ENCODE measurements at regions not wholly inside any gene's neighbourhood (a gene's known extent, or its start where the extent isn't known, plus 50 kb on each side); places are given as distances from the start of the nearest gene placed in this dataset.

GRCh38 chr5:125047871-125048270 lies 301.4 kb upstream of the ZNF608 start:
- TF ChIP-seq GATA2 (IDR thresholded peaks at IDR 0.05; ENCODE audit: low read depth, low read length) (no peak), GATA3 (IDR thresholded peaks at IDR 0.05; ENCODE audit: low read depth, low read length) (no peak)

Measured in SH-SY5Y (cell line).